GM12864 (cell line): ENCODE measurements at regions not wholly inside any gene's neighbourhood (a gene's known extent, or its start where the extent isn't known, plus 50 kb on each side); places are given as distances from the start of the nearest gene placed in this dataset.

ENCODE experiments used
- DNase-seq: peaks from one replicate; pipeline ENCODE4 v3.0.0-alpha.2; 2011; ENCODE audit warnings: low read depth
- H3K4me3 ChIP-seq: 2 replicates; pipeline ENCODE4 v1.5.1; 2011; ENCODE audit warnings: mild to moderate bottlenecking, low read depth, low read length, control low read depth
- CTCF ChIP-seq: IDR thresholded peaks from 2 replicates; pipeline ENCODE4 v1.5.1; 2011; ENCODE audit warnings: low read depth, mild to moderate bottlenecking, moderate library complexity, low read length, control low read depth, inconsistent platforms; ENCODE audit errors: missing control alignments

GRCh38 chr14:46053221-46053620, 598.4 kb downstream of the RPL10L start:
- TF ChIP-seq CTCF = no peak
- no peak for DNase-seq

GRCh38 chr14:46051796-46052195, 599.8 kb downstream of the RPL10L start:
- H3K4me3 ChIP-seq = no peak overlapping the region
- TF ChIP-seq CTCF = no peak
- DNase-seq = no peak

More at GRCh38 chr14:46053221-46053620, 598.4 kb downstream of the RPL10L start:
- H3K4me3 ChIP-seq = no peak overlapping the region

GRCh38 chr14:46048127-46048526, 603.5 kb downstream of the RPL10L start:
- no peak overlapping the region for H3K4me3 ChIP-seq
- peak; percentile 39 for TF ChIP-seq CTCF
- DNase-seq = no peak

GRCh38 chr14:46036099-46036498, 615.5 kb downstream of the RPL10L start:
- DNase-seq = no peak
- H3K4me3 ChIP-seq = no peak overlapping the region
- no peak for TF ChIP-seq CTCF

GRCh38 chr14:46034305-46034704, 617.3 kb downstream of the RPL10L start:
- no peak for TF ChIP-seq CTCF
- H3K4me3 ChIP-seq = no peak overlapping the region
- DNase-seq = no peak

GRCh38 chr14:46018846-46019420, 632.6 kb downstream of the RPL10L start:
- no peak overlapping the region for H3K4me3 ChIP-seq
- TF ChIP-seq CTCF = no peak
- no peak for DNase-seq

GRCh38 chr14:46008348-46008747, 643.2 kb downstream of the RPL10L start:
- DNase-seq = no peak
- no peak overlapping the region for H3K4me3 ChIP-seq
- TF ChIP-seq CTCF = no peak
